PC-3 (cell line): ENCODE measurements at regions not wholly inside any gene's neighbourhood (a gene's known extent, or its start where the extent isn't known, plus 50 kb on each side); places are given as distances from the start of the nearest gene placed in this dataset.

Source experiments
- CTCF ChIP-seq: fragments of 300-600 bp; sonication (generic); conservative IDR thresholded peaks from 2 replicates; pipeline ENCODE4 v1.5.1; 2017; ENCODE audit warnings: antibody characterized with exemption, low read depth, mild to moderate bottlenecking, low read length
- EZH2 ChIP-seq: fragments of 300-600 bp; sonication (generic); IDR thresholded peaks from one replicate; pipeline ENCODE4 v1.6.1; 2017; ENCODE audit warnings: antibody characterized with exemption, mild to moderate bottlenecking, low read length; ENCODE audit not compliant: unreplicated experiment

GRCh38 chr10:57513637-57514036 is 754.1 kb downstream of the IPMK start:
- no peak for TF ChIP-seq CTCF
- TF ChIP-seq EZH2: no peak
